Panc1 (cell line): ENCODE measurements at regions not wholly inside any gene's neighbourhood (a gene's known extent, or its start where the extent isn't known, plus 50 kb on each side); places are given as distances from the start of the nearest gene placed in this dataset.

ENCODE experiments used
- POLR2AphosphoS5 ChIP-seq: IDR thresholded peaks from 2 replicates; pipeline ENCODE4 v1.6.1; 2012; ENCODE audit warnings: mild to moderate bottlenecking, low read depth, low read length, moderate library complexity
- SIN3A ChIP-seq: IDR thresholded peaks from 2 replicates; pipeline ENCODE4 v1.6.1; 2012; ENCODE audit warnings: low read depth, mild to moderate bottlenecking, low read length, moderate library complexity, borderline replicate concordance; ENCODE audit not compliant: insufficient read depth
- TCF7L2 ChIP-seq: IDR thresholded peaks from 2 replicates; pipeline ENCODE4 v1.6.1; 2011; ENCODE audit warnings: mild to moderate bottlenecking, low read depth, low read length, inconsistent platforms
- TF ChIP-seq, protein P1 (sequence below): fragments of 450-650 bp; IDR thresholded peaks from 2 replicates; pipeline ENCODE4 v1.5.1; 2017; ENCODE audit warnings: mild to moderate bottlenecking
- TF ChIP-seq, protein P2 (sequence below), 2 experiments: IDR thresholded peaks; 2 replicates each; pipeline ENCODE4 v1.6.1; 2011 to 2012; ENCODE audit warnings: low read depth in 2 of 2, control low read depth in 1 of 2, low read length in 1 of 2, mild to moderate bottlenecking in 1 of 2, moderate library complexity in 1 of 2; ENCODE audit not compliant: insufficient read depth in 1 of 2

DNA sequence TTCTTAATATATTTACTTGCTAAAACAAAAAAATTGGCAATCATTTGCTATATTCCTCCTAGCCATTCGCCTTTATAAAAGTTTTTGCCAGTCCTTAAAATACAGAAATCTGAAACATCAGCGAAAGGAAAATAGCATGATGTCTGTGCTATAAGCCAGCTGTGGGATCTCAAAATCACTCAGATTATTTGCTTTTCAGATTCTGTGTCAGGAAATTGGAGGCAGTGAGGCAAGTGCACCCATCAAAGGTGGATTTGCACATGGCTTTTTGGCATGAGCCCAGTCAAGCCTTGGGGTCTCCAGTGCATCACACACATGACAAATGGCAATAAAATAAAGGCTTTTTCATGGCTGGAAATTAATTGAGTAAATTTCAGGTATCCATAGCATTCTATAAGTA lies 196.8 kb upstream of the DAPK1 start:
- TF ChIP-seq, protein P1, sequence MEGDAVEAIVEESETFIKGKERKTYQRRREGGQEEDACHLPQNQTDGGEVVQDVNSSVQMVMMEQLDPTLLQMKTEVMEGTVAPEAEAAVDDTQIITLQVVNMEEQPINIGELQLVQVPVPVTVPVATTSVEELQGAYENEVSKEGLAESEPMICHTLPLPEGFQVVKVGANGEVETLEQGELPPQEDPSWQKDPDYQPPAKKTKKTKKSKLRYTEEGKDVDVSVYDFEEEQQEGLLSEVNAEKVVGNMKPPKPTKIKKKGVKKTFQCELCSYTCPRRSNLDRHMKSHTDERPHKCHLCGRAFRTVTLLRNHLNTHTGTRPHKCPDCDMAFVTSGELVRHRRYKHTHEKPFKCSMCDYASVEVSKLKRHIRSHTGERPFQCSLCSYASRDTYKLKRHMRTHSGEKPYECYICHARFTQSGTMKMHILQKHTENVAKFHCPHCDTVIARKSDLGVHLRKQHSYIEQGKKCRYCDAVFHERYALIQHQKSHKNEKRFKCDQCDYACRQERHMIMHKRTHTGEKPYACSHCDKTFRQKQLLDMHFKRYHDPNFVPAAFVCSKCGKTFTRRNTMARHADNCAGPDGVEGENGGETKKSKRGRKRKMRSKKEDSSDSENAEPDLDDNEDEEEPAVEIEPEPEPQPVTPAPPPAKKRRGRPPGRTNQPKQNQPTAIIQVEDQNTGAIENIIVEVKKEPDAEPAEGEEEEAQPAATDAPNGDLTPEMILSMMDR = no peak
- TF ChIP-seq SIN3A (no peak), POLR2AphosphoS5 (no peak), TCF7L2 (no peak)
- TF ChIP-seq, protein P2, sequence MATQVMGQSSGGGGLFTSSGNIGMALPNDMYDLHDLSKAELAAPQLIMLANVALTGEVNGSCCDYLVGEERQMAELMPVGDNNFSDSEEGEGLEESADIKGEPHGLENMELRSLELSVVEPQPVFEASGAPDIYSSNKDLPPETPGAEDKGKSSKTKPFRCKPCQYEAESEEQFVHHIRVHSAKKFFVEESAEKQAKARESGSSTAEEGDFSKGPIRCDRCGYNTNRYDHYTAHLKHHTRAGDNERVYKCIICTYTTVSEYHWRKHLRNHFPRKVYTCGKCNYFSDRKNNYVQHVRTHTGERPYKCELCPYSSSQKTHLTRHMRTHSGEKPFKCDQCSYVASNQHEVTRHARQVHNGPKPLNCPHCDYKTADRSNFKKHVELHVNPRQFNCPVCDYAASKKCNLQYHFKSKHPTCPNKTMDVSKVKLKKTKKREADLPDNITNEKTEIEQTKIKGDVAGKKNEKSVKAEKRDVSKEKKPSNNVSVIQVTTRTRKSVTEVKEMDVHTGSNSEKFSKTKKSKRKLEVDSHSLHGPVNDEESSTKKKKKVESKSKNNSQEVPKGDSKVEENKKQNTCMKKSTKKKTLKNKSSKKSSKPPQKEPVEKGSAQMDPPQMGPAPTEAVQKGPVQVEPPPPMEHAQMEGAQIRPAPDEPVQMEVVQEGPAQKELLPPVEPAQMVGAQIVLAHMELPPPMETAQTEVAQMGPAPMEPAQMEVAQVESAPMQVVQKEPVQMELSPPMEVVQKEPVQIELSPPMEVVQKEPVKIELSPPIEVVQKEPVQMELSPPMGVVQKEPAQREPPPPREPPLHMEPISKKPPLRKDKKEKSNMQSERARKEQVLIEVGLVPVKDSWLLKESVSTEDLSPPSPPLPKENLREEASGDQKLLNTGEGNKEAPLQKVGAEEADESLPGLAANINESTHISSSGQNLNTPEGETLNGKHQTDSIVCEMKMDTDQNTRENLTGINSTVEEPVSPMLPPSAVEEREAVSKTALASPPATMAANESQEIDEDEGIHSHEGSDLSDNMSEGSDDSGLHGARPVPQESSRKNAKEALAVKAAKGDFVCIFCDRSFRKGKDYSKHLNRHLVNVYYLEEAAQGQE (IDR thresholded peaks at IDR 0.05; ENCODE audit: insufficient read depth in 1 of 2, low read depth in 2 of 2, low read length in 1 of 2) = no peak
